Ovary (tissue), 3 donors: ENCODE measurements at regions not wholly inside any gene's neighbourhood (a gene's known extent, or its start where the extent isn't known, plus 50 kb on each side); places are given as distances from the start of the nearest gene placed in this dataset.

Experiments
- CTCF ChIP-seq, 3 donors: fragments of 450-650 bp in 2 of 3; fragments of 200-600 bp in 1 of 3; IDR thresholded peaks; one replicate each; pipeline versions ENCODE4 v1.5.1 to v1.8.0; 2016 to 2022; ENCODE audit warnings: antibody characterized with exemption in 3 of 3, mild to moderate bottlenecking in 1 of 3
- EP300 ChIP-seq: sonication (generic); formaldehyde crosslinking; IDR thresholded peaks from one replicate; pipeline ENCODE4 v1.6.1; 2017; ENCODE audit warnings: antibody characterized with exemption
- POLR2A ChIP-seq: fragments of 450-650 bp; IDR thresholded peaks from one replicate; pipeline ENCODE4 v1.6.1; 2017; ENCODE audit warnings: antibody characterized with exemption, mild to moderate bottlenecking, moderate library complexity
- donor health status: DM: no; HTN: no; CAD: no.

GRCh38 chr1:10867138-10867721 is 70.8 kb upstream of the CASZ1 start:
- TF ChIP-seq CTCF (IDR thresholded peaks at IDR 0.05) (peak; percentile 24 to 85 (median 66)), POLR2A (no peak), EP300 (no peak)
